GM18520 (cell line): ENCODE measurements at regions not wholly inside any gene's neighbourhood (a gene's known extent, or its start where the extent isn't known, plus 50 kb on each side); places are given as distances from the start of the nearest gene placed in this dataset.
"Not testable (repeated sequence)": the region's sequence is repeated elsewhere in the genome, so short reads cannot be mapped to it uniquely, and the experiment has no call there.

Source experiments
- ATAC-seq: cut with Tn5 transposase; IDR thresholded peaks from one replicate; pipeline ENCODE4 v1.9.1; 2021; ENCODE audit not compliant: unreplicated experiment

DNA sequence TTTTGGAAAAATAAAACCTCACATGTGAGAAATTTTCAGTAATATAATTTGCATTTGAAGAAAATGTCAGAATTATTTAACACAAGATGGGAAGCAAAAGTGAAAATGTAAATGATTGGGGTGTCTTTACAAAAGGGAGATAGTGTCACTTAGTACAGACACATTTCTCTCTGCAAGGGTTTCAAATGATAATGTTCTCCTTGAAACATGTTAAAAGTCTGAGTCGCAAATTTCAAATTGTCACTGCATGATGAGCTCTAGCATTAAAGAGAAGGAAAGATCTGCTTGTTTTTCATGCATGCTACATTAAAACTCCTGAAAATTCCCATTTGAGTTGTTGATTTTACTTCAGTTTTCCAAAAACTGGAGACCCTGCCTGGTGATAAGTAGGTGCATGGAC, 122.0 kb upstream of the LDB2 start:
- ATAC-seq = no peak

GRCh38 chr4:17018621-17019020, 120.2 kb upstream of the LDB2 start:
- ATAC-seq = not testable (repeated sequence)

DNA sequence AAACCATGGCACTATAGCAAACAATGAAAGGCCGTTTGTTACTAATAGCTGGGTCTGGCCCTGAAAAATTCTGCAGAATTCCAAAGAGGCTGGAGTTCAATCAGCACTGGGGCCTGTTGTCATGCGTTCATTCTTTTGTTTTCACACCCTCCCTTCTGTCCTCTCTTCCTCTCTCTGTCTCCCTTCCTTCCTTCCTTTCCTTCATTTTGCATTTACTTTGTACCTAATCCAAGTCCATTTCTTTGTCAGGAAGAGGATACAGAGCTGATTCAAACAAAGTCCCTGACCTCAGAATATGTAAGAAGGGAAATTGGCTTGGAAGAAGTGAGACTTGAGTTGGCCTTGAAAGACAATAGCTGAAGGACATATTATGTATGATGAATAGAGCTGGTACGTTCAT, 119.6 kb upstream of the LDB2 start:
- ATAC-seq = no peak

GRCh38 chr4:17013382-17014006, 115.0 kb upstream of the LDB2 start:
- no peak for ATAC-seq

- no peak for ATAC-seq
Measured at GRCh38 chr4:17012451-17012850, 114.0 kb upstream of the LDB2 start.

- ATAC-seq = no peak
Measured at GRCh38 chr4:17010426-17011087, 112.1 kb upstream of the LDB2 start.

DNA sequence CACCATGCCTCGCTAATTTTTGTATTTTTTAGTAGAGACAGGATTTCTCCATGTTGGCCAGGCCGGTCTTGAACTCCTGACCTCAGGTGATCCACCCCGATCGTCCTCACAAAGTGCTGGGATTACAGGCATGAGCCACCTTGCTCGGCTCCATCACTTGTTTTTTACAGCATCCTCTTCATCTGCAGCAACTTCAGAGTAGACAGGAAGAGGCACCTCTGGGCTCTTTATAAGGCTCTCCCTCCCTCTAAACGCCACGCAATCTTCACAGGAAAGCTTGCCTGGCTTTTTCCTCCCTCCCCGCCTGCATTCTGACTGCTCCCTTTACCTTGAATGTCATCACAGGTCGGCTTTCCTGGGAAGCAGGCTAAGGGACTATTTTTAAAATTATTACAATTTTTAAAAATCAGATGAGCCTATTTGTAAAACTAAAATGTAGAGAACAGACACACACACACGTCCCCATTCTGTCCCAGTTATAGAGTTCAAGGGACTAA, 111.5 kb upstream of the LDB2 start:
- no peak for ATAC-seq

GRCh38 chr4:17008834-17009345, 110.4 kb upstream of the LDB2 start:
- ATAC-seq = no peak

GRCh38 chr4:17003606-17004392, 105.4 kb upstream of the LDB2 start:
- not testable (repeated sequence) for ATAC-seq

DNA sequence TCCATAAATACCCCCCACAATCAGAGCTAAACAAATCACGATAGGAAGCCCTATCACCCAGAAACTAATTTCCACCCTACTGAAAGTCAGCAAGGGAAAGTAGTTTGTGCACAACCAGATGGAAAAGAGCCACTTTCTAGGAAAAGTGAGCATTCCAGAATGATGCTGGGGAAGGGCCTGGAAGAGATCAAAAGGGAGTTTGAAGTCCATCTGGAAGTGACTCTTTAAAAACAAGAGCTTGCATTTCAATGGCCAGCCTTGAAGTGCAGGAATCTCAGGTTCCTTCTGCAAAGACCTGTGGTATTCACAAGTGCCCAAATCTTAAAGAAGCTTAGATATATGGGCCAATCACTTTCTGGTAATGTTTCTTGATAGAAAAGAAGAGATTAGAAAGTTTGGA, 97.0 kb upstream of the LDB2 start:
- ATAC-seq = no peak

- ATAC-seq = no peak
Measured at GRCh38 chr4:16993956-16994840, 95.8 kb upstream of the LDB2 start.

DNA sequence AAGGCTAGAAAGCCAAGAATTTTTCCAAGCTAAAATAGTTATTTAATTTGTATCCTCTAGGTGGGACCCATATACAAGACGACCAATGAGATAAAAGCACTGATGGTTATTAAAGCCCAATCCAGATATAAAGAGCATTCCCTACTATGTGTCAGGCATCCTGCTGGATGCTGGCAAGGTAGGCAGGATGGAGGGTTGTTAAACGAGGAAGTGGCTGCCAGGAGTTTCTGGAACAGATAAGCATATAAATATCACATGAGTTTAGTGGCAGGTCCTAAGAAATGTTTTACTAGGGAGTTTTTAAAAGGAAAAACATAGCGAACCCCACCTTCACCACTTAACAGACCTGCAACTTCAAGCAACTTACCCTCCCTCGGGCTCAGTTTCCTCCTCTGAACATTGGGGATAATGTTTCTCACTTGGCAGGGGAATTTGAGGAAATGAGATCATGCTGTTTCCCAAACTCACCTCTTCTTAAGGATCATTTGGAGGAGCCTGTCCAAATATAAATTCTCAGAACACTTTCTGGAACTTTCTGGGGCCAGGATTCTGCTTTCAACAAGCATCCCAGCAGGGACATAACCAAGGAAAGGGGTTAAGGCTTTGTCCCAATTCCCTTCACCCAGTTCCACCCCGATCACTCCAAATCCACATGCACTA, 94.3 kb upstream of the LDB2 start:
- no peak for ATAC-seq

GRCh38 chr4:16991450-16991849, 93.0 kb upstream of the LDB2 start:
- ATAC-seq = no peak

- no peak for ATAC-seq
Measured at GRCh38 chr4:16989371-16989770, 90.9 kb upstream of the LDB2 start.

DNA sequence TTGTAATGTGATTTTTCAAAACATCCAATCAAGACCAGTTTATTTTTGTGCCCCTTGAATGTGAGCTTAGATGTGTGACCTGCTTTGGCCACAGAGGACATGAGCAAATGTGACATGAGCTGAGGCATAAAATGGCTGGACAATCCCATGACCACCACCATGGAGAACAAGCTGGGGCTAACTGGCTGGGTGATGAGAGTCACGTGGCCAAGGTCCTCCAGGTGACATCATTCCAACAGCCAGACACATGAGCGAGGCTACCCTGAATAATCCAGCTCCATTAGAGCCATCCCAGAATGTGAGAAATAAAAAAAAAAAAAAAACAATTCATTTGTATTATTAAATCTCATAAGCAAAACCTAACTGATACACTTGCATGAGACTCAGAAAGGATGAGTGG, 90.4 kb upstream of the LDB2 start:
- no peak for ATAC-seq

- ATAC-seq = no peak
Measured at GRCh38 chr4:16977081-16977480, 78.6 kb upstream of the LDB2 start.

GRCh38 chr4:16969696-16970135, 71.3 kb upstream of the LDB2 start:
- ATAC-seq = no peak

DNA sequence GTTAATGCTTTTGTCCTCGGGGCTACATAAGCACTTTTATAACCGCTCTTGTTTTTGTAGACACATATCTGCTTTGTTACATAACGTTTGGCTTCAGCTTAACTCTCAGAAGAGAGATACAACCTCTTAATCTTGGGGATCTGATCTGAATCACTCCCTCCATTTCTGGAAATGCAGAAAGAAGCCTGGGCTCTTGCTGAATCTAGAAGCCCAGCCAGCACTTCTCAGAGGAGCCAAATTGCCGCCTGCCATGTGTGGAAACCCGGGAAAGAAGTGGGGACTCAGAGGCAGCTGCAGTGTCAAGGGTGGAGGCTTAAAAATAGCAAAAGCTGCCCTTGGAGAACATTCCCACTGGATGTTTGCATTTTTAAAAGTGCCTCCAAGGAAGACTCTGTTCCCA, 69.3 kb upstream of the LDB2 start:
- ATAC-seq = no peak

DNA sequence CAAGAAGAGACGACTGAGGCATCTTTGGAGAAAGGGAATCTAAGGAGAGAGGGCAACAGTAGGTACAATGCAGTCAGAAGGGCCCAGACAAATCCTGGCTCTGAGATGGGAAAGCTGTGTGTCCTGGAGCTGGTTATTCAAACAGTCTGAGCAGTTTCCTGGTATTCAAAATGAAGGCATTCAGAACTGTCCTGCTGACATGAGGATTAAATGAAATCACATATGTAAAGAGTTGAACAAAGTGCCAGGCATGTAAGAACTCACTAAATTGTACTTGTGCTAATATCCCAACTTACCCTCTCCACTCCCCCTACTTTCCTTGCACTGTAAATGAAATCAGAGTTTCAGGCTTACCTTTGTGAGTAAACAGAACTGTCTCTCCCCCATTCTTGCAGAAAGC, 60.9 kb upstream of the LDB2 start:
- ATAC-seq = no peak

DNA sequence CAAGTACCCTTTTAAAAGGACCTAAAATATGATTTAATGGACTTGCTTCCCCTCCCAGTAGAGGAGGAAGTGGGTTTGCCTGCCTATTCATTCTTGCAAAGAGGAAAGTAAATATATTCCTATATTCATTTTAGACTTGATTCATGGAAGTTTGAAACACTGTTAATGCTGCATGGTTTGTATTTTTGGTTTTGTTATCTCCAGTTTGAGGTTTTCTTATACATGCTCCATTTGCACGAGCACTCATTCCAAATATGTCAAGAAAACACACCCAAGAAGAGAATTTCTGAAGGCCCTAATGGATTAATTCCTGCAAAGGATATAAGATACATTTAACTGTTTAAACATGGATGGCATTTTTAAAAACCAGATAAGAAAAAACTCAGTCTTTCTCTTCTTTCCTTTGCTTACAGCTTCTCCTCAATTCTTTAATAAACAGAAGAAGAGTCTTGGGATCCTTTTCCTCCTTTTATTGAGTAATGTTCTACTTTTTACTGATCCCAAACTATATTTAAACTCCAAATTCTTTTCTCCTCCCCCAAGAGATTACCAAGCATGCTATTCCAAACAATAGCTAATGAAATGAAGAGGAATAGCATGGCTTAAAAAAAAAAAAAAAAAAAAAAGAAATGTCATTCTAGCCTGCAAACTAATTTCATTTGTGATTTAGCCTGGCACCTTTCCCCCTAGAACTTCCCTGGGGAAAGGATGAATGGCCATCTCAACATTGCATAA, 54.6 kb upstream of the LDB2 start:
- ATAC-seq = no peak
